Ascending aorta (tissue), 2 donors: ENCODE measurements at regions not wholly inside any gene's neighbourhood (a gene's known extent, or its start where the extent isn't known, plus 50 kb on each side); places are given as distances from the start of the nearest gene placed in this dataset.

Experiments used
- DNase-seq, 2 donors: peaks; one replicate each; pipeline ENCODE4 v3.0.0-alpha.2; 2019; ENCODE audit warnings: low spot score in 2 of 2
- H3K27ac ChIP-seq, 2 donors: fragments of 200-600 bp; sonication (generic); one replicate each; pipeline ENCODE4 v1.5.1; 2016 to 2017; ENCODE audit warnings: mild to moderate bottlenecking in 1 of 2
- H3K27me3 ChIP-seq: fragments of 200-600 bp; sonication (generic); one replicate; pipeline ENCODE4 v1.5.1; 2017
- H3K36me3 ChIP-seq, 2 donors: fragments of 200-600 bp; sonication (generic); one replicate each; pipeline ENCODE4 v1.5.1; 2016
- H3K4me1 ChIP-seq, 2 donors: fragments of 200-600 bp; sonication (generic); one replicate each; pipeline ENCODE4 v1.5.1; 2016 to 2017; ENCODE audit warnings: mild to moderate bottlenecking in 1 of 2
- H3K4me3 ChIP-seq, 2 donors: fragments of 200-600 bp; sonication (generic); one replicate each; pipeline ENCODE4 v1.5.1; 2016 to 2017; ENCODE audit warnings: mild to moderate bottlenecking in 1 of 2
- H3K9me3 ChIP-seq, 2 donors: fragments of 200-600 bp; sonication (generic); one replicate each; pipeline ENCODE4 v1.5.1; 2016
- CTCF ChIP-seq, 3 experiments: fragments of 200-600 bp in 2 of 3; fragments of 450-650 bp in 1 of 3; sonication (generic) in 2 of 3; IDR thresholded peaks; one replicate each; pipeline ENCODE4 v1.5.1; 2016 to 2019; ENCODE audit warnings: antibody characterized with exemption in 3 of 3, mild to moderate bottlenecking in 1 of 3, moderate library complexity in 1 of 3
- intact Hi-C: fragments of 100-400 bp; cut with DNase I; formaldehyde crosslinking; loops from one replicate; pipeline ENCODE4 v1.15.1; 2023

- peak overlapping the region; percentile 90 to 93 for H3K27ac ChIP-seq
- no peak for DNase-seq
- TF ChIP-seq CTCF (IDR thresholded peaks at IDR 0.05) = no peak
- no peak overlapping the region for H3K4me3 ChIP-seq
- no peaks in the 10 kb centered on the region for H3K27me3 ChIP-seq
- H3K4me1 ChIP-seq = peaks cover 8 to 28% of the 10 kb centered on the region in 2 donors
- H3K9me3 ChIP-seq = no peaks in the 10 kb centered on the region
- no peaks in the 10 kb centered on the region for H3K36me3 ChIP-seq
- intact Hi-C loops = loop anchor here (5.0 to 10.0 kb wide), 2 partner anchors 36 to 237 kb away; no protein-coding TSS in a partner anchor
These were observed 68.6 kb downstream of the TNP1 start for GRCh38 chr2:216791303-216791702.

GRCh38 chr2:216789081-216789480, 70.8 kb downstream of the TNP1 start:
- no peaks in the 10 kb centered on the region for H3K27me3 ChIP-seq
- no peak for DNase-seq
- intact Hi-C loops = no loop called here
- no peak overlapping the region for H3K4me3 ChIP-seq
- no peak for TF ChIP-seq CTCF (IDR thresholded peaks at IDR 0.05)
- no peaks in the 10 kb centered on the region for H3K36me3 ChIP-seq
- no peaks in the 10 kb centered on the region for H3K9me3 ChIP-seq
- H3K4me1 ChIP-seq = peaks cover 8 to 24% of the 10 kb centered on the region in 2 donors
- H3K27ac ChIP-seq = no peak overlapping the region

- no peak for DNase-seq
- H3K9me3 ChIP-seq = no peaks in the 10 kb centered on the region
- H3K4me3 ChIP-seq = no peak overlapping the region
- intact Hi-C loops = no loop called here
- no peak for TF ChIP-seq CTCF (IDR thresholded peaks at IDR 0.05)
- H3K4me1 ChIP-seq = peaks cover 2 to 18% of the 10 kb centered on the region in 2 donors
- no peaks in the 10 kb centered on the region for H3K27me3 ChIP-seq
- H3K36me3 ChIP-seq = no peaks in the 10 kb centered on the region
- no peak overlapping the region for H3K27ac ChIP-seq
These were observed 71.9 kb downstream of the TNP1 start for GRCh38 chr2:216787851-216788540.

- Histone ChIP-seq H3K4me3 (no peak overlapping the region), H3K4me1 (peaks cover 0 to 8% of the 10 kb centered on the region in 2 donors), H3K27ac (no peak overlapping the region), H3K27me3 (no peaks in the 10 kb centered on the region), H3K36me3 (no peaks in the 10 kb centered on the region), H3K9me3 (no peaks in the 10 kb centered on the region)
- no peak for DNase-seq
- TF ChIP-seq CTCF (IDR thresholded peaks at IDR 0.05) = no peak
- intact Hi-C loops = no loop called here
These were observed 73.2 kb downstream of the TNP1 start for GRCh38 chr2:216786676-216787075.

- H3K4me3 ChIP-seq = no peak overlapping the region
- no peak overlapping the region for H3K27ac ChIP-seq
- intact Hi-C loops = no loop called here
- H3K27me3 ChIP-seq = no peaks in the 10 kb centered on the region
- DNase-seq = peak in 1 of 2 donors; percentile 40
- H3K4me1 ChIP-seq = no peaks in the 10 kb centered on the region
- no peak for TF ChIP-seq CTCF (IDR thresholded peaks at IDR 0.05)
- H3K36me3 ChIP-seq = no peaks in the 10 kb centered on the region
- no peaks in the 10 kb centered on the region for H3K9me3 ChIP-seq
These were observed 75.4 kb downstream of the TNP1 start for GRCh38 chr2:216784456-216784855.
